CD8-positive, alpha-beta memory T cell (primary cell): ENCODE measurements at regions not wholly inside any gene's neighbourhood (a gene's known extent, or its start where the extent isn't known, plus 50 kb on each side); places are given as distances from the start of the nearest gene placed in this dataset.
A peak's percentile ranks its signal among the peaks of the same experiment; 100 is the strongest.

ENCODE experiments used
- CTCF ChIA-PET: fragments of 350-600 bp; sonication (Branson Sonifier 250); formaldehyde crosslinking; loops from one replicate; lab custom pipeline; 2021; ENCODE audit warnings: antibody characterized with exemption; lab: Charles Lee
- POLR2A ChIA-PET: fragments of 350-600 bp; sonication (Branson Sonifier 250); formaldehyde crosslinking; loops from one replicate; lab custom pipeline; 2021; ENCODE audit warnings: antibody characterized with exemption; lab: Charles Lee
- DNase-seq, 5 donors: peaks; one replicate each; pipeline versions ENCODE4 v3.0.0 to v3.0.0-alpha.2; 2020 to 2022; ENCODE audit warnings: mixed read lengths in 1 of 5
- H3K27ac ChIP-seq: one replicate; pipeline ENCODE4 v1.7.0; 2013; ENCODE audit warnings: low read depth, mild to moderate bottlenecking, low read length, moderate library complexity
- H3K27me3 ChIP-seq: 2 replicates; pipeline ENCODE4 v1.7.0; 2013; ENCODE audit warnings: low read length, mild to moderate bottlenecking; ENCODE audit not compliant: insufficient read depth, poor library complexity, severe bottlenecking
- H3K36me3 ChIP-seq: 2 replicates; pipeline ENCODE4 v1.7.0; 2013; ENCODE audit warnings: mild to moderate bottlenecking, low read length, moderate library complexity; ENCODE audit not compliant: insufficient read depth
- H3K4me1 ChIP-seq: 2 replicates; pipeline ENCODE4 v1.7.0; 2013; ENCODE audit warnings: mild to moderate bottlenecking, low read length, moderate library complexity; ENCODE audit not compliant: insufficient read depth
- H3K4me3 ChIP-seq: 2 replicates; pipeline ENCODE4 v1.7.0; 2013; ENCODE audit warnings: mild to moderate bottlenecking, low read length
- H3K9me3 ChIP-seq: 2 replicates; pipeline ENCODE4 v1.7.0; 2013; ENCODE audit warnings: mild to moderate bottlenecking, low read length
- H3K27ac Mint-ChIP-seq, 8 donors: one replicate each; pipeline ENCODE4 v1.8.0; 2020 to 2021; ENCODE audit warnings: mixed read lengths in 8 of 8, mild to moderate bottlenecking in 6 of 8, inconsistent platforms in 3 of 8, moderate library complexity in 3 of 8
- H3K27me3 Mint-ChIP-seq, 2 donors: one replicate each; pipeline ENCODE4 v1.8.0; 2020 to 2021; ENCODE audit warnings: mixed read lengths in 2 of 2, mild to moderate bottlenecking in 1 of 2, moderate library complexity in 1 of 2
- H3K36me3 Mint-ChIP-seq, 3 donors: one replicate each; pipeline ENCODE4 v1.8.0; 2020 to 2021; ENCODE audit warnings: mixed read lengths in 3 of 3, inconsistent platforms in 1 of 3, mild to moderate bottlenecking in 1 of 3
- H3K4me1 Mint-ChIP-seq, 3 donors: one replicate each; pipeline ENCODE4 v1.8.0; 2020 to 2021; ENCODE audit warnings: mixed read lengths in 3 of 3, inconsistent platforms in 1 of 3, mild to moderate bottlenecking in 1 of 3
- H3K4me3 Mint-ChIP-seq, 7 donors: one replicate each; pipeline ENCODE4 v1.8.0; 2020 to 2021; ENCODE audit warnings: mixed read lengths in 7 of 7, mild to moderate bottlenecking in 6 of 7, moderate library complexity in 4 of 7, inconsistent platforms in 2 of 7
- H3K9me3 Mint-ChIP-seq, 5 donors: one replicate each; pipeline ENCODE4 v1.8.0; 2020 to 2022; ENCODE audit warnings: mixed read lengths in 5 of 5, mild to moderate bottlenecking in 3 of 5, moderate library complexity in 2 of 5, inconsistent platforms in 1 of 5

DNA sequence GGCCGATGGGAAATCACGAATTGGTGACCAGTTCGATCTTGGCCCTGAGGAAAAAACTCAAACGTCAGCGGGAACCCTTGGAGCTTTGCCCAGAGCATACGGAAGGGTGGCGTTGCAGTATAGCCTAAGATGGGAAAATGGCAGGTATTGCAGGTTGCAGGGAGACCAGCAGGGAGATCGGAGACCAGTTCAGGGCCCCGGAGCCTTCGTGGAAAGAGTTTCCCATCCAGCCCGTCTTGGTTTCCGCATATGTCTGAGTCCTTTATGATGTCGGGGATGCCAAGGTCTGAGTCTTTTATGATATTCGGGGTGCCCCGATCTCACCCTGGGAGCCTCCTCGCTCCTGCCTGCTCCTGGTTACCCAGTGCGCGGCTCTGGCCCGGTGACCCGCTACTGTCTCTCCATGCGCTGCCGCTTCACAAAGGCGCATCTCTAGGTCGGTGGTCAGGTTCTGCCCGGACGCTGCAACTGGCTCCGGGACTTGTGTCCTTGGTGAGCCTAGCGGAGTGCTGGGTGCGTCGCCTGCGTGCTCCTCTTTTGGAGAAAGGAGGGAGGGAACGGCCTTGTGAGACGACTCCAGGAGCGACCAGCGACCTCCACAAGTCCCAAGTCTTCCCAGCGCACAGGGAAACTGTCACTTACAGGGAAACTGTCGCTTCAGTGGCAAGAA, 94.2 kb downstream of the PRKAB2 start:
- H3K27ac Mint-ChIP-seq = peak overlapping the region in 1 of 8 donors; percentile 37
- peaks cover 0 to 2% (median 0%) of the 10 kb centered on the region in 3 donors for H3K36me3 Mint-ChIP-seq
- H3K9me3 Mint-ChIP-seq = peaks cover 0 to 6% (median 2%) of the 10 kb centered on the region in 5 donors
- Histone ChIP-seq H3K4me3 (no peak overlapping the region), H3K27me3 (peaks cover 38% of the 10 kb centered on the region), H3K9me3 (no peaks in the 10 kb centered on the region), H3K36me3 (no peaks in the 10 kb centered on the region), H3K27ac (no peak overlapping the region), H3K4me1 (peaks cover 15% of the 10 kb centered on the region)
- peaks cover 84 to 89% of the 10 kb centered on the region in 2 donors for H3K27me3 Mint-ChIP-seq
- no peak for DNase-seq
- peak overlapping the region in 3 of 7 donors; percentile 5 to 22 (median 12) for H3K4me3 Mint-ChIP-seq
- ChIA-PET CTCF (no interaction called here), POLR2A (no interaction called here)
- H3K4me1 Mint-ChIP-seq = peaks cover 21 to 39% (median 29%) of the 10 kb centered on the region in 3 donors

DNA sequence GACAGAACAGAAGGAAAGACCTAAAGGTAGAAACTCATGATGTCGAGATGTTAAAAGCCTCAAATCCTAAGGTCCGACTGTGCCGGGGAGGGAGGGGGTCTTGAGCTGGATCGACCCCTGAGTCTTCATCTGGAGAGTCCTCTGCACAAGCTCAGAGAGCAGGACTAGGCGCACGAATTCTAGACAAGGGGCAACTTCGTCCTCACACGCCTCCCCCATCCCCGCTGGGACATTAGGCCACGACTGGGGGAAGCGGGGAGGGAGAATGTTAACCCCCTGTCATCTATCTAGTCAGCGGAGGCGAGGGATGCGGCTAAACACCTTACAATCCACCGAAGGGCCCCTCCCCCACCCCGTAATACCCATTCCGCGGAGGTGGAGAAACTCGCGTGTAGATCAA, 94.7 kb downstream of the PRKAB2 start:
- H3K36me3 ChIP-seq = no peaks in the 10 kb centered on the region
- Mint-ChIP-seq H3K9me3 (peaks cover 0 to 6% (median under 1%) of the 10 kb centered on the region in 5 donors), H3K36me3 (peaks cover 0 to 2% (median 0%) of the 10 kb centered on the region in 3 donors), H3K4me3 (peak overlapping the region in 3 of 7 donors; percentile 5 to 22 (median 12)), H3K27ac (peak overlapping the region in 1 of 8 donors; percentile 37), H3K4me1 (peaks cover 25 to 39% (median 34%) of the 10 kb centered on the region in 3 donors), H3K27me3 (peaks cover 85 to 89% of the 10 kb centered on the region in 2 donors)
- ChIA-PET CTCF (no interaction called here), POLR2A (no interaction called here)
- H3K4me3 ChIP-seq = no peak overlapping the region
- no peak for DNase-seq
- peaks cover 15% of the 10 kb centered on the region for H3K4me1 ChIP-seq
- no peaks in the 10 kb centered on the region for H3K9me3 ChIP-seq
- no peak overlapping the region for H3K27ac ChIP-seq
- H3K27me3 ChIP-seq = peaks cover 38% of the 10 kb centered on the region

DNA sequence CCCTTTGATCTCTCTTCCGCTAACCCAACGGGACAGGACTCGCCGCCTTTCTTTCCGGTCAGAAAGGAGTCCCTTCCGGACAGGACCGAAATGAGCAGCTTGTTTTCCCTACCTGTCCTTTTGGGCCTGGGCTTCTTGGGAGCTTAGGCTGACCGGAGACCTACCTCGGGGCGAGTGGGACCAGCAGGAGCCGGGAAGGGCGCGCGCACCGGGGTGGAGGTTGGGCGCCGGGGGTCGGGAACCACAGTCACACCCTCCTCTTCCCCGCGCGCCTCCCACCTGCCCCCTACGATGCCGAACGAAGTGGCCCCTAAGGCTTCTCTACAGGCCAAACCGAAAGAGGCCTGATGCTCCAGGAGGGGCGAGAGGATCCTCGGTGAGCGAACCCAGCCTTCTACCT, 95.2 kb downstream of the PRKAB2 start:
- Mint-ChIP-seq H3K27ac (no peak overlapping the region), H3K4me1 (peaks cover 25 to 42% (median 35%) of the 10 kb centered on the region in 3 donors), H3K4me3 (no peak overlapping the region), H3K36me3 (peaks cover 0 to 2% (median 0%) of the 10 kb centered on the region in 3 donors), H3K27me3 (peaks cover 83 to 87% of the 10 kb centered on the region in 2 donors), H3K9me3 (peaks cover 0 to 6% (median 0%) of the 10 kb centered on the region in 5 donors)
- peaks cover 39% of the 10 kb centered on the region for H3K27me3 ChIP-seq
- no peaks in the 10 kb centered on the region for H3K9me3 ChIP-seq
- POLR2A ChIA-PET = no interaction called here
- no peaks in the 10 kb centered on the region for H3K36me3 ChIP-seq
- H3K4me1 ChIP-seq = peaks cover 15% of the 10 kb centered on the region
- H3K4me3 ChIP-seq = no peak overlapping the region
- no peak overlapping the region for H3K27ac ChIP-seq
- DNase-seq = no peak
- CTCF ChIA-PET = no interaction called here

DNA sequence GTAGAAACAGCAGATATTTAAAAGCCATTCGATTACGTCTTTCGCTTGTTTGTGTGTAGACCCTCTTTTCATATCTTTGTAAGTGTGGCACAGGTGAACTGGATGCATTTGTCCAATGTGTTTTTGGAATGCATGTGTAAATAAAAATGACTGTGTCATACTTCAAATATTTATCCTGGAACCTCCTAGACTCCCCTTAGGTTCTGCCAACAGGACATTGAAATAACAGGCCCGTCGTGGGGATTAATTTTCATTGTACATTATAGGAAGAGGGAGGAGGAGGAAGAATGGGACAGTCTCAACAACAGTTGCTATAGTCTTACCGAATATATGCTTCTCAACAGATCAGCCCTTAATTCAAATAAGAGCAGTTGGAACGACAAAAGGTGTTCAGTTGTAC, 95.8 kb downstream of the PRKAB2 start:
- Mint-ChIP-seq H3K4me1 (peaks cover 25 to 43% (median 35%) of the 10 kb centered on the region in 3 donors), H3K4me3 (no peak overlapping the region), H3K27ac (no peak overlapping the region), H3K36me3 (peaks cover 0 to 2% (median 0%) of the 10 kb centered on the region in 3 donors), H3K9me3 (peaks cover 0 to 6% (median 0%) of the 10 kb centered on the region in 5 donors), H3K27me3 (peaks cover 85 to 91% of the 10 kb centered on the region in 2 donors)
- H3K4me3 ChIP-seq = no peak overlapping the region
- ChIA-PET POLR2A (no interaction called here), CTCF (no interaction called here)
- H3K4me1 ChIP-seq = peaks cover 15% of the 10 kb centered on the region
- DNase-seq = no peak
- no peak overlapping the region for H3K27ac ChIP-seq
- no peaks in the 10 kb centered on the region for H3K9me3 ChIP-seq
- H3K36me3 ChIP-seq = no peaks in the 10 kb centered on the region
- H3K27me3 ChIP-seq = peaks cover 38% of the 10 kb centered on the region

DNA sequence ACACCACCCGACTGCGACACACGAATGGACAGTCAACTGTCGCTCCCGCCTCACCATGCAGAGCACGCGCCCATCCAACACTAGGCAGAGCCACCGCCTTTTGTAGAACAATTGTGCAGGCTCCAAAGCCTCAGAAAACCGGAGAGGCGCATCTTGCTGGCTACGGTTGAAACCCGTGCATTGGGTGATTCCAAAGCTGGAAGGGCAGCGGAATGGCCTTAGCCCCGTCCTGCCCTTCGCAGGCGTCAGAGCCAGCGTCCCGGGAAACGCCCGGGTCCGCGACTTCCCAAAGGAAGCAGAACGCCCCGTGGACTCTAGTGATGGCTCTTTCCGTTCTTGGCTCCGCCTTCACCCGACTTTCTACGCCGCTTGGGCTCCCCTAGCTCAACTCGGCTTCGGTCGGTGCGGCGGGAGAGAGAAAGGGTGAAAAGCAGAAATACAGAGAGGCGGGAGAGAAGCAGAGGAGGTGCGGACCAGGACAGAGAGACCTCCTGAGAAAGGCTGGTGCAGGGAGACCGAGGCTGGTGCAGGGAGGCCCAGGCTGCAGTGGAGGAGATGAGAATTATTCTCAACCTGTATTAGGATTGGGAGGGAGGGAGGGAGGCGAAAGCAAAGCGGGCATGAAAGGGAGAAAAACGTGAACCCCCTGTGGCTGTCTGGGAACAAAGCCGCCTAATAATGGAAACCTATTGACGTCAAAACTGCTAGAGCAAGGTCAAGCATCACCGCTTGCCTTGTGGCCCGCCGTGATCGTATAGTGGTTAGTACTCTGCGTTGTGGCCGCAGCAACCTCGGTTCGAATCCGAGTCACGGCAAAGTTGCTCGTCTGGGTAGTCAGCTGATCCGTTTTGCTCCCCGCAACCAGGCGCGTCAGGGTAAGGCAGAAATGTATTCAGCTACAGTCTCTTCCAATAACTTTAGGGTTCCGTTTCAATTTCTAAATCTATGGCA, 99.5 kb downstream of the PRKAB2 start:
- CTCF ChIA-PET = no interaction called here
- H3K4me1 Mint-ChIP-seq = peaks cover 8 to 30% (median 11%) of the 10 kb centered on the region in 3 donors
- Histone ChIP-seq H3K4me3 (peak overlapping the region; percentile 28), H3K36me3 (no peaks in the 10 kb centered on the region), H3K9me3 (no peaks in the 10 kb centered on the region), H3K27me3 (peaks cover 10% of the 10 kb centered on the region), H3K27ac (no peak overlapping the region), H3K4me1 (no peaks in the 10 kb centered on the region)
- POLR2A ChIA-PET = no interaction called here
- peak overlapping the region in 2 of 8 donors; percentile 36 to 47 for H3K27ac Mint-ChIP-seq
- DNase-seq = no peak
- H3K9me3 Mint-ChIP-seq = peaks cover 0 to 3% (median 2%) of the 10 kb centered on the region in 5 donors
- peaks cover 0 to 3% (median 0%) of the 10 kb centered on the region in 3 donors for H3K36me3 Mint-ChIP-seq
- peak overlapping the region in 6 of 7 donors; percentile 12 to 89 (median 75) for H3K4me3 Mint-ChIP-seq
- H3K27me3 Mint-ChIP-seq = peaks cover 61 to 71% of the 10 kb centered on the region in 2 donors

DNA sequence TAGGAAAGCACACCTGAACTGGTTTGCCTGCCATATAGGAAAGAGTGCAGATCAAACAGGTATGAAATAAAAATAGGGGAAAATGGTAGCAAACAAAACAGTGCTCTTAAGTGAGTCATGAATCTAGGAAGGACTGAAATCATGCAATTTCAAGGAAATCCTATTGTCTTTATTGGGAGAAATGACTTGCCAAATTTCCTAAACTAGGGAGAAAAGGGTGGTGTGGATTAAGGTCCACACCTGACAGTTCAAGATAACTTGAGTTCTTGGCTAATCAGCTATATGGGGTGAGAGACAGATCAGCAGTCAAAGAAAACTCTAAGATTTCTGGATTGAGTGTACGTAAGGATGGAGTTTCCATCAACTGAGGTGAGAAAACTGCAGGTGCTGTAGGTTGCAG, 101.1 kb downstream of the PRKAB2 start:
- no peak overlapping the region for H3K4me3 ChIP-seq
- no peaks in the 10 kb centered on the region for H3K4me1 ChIP-seq
- no peaks in the 10 kb centered on the region for H3K9me3 ChIP-seq
- peaks cover 8 to 30% (median 11%) of the 10 kb centered on the region in 3 donors for H3K4me1 Mint-ChIP-seq
- no peak for DNase-seq
- H3K36me3 Mint-ChIP-seq = peaks cover 0 to 3% (median 0%) of the 10 kb centered on the region in 3 donors
- no peaks in the 10 kb centered on the region for H3K36me3 ChIP-seq
- H3K27me3 Mint-ChIP-seq = peaks cover 50 to 57% of the 10 kb centered on the region in 2 donors
- no peak overlapping the region for H3K27ac Mint-ChIP-seq
- CTCF ChIA-PET = no interaction called here
- H3K9me3 Mint-ChIP-seq = peaks cover 0 to 5% (median 3%) of the 10 kb centered on the region in 5 donors
- POLR2A ChIA-PET = no interaction called here
- H3K27me3 ChIP-seq = peaks cover 4% of the 10 kb centered on the region
- no peak overlapping the region for H3K27ac ChIP-seq
- no peak overlapping the region for H3K4me3 Mint-ChIP-seq

DNA sequence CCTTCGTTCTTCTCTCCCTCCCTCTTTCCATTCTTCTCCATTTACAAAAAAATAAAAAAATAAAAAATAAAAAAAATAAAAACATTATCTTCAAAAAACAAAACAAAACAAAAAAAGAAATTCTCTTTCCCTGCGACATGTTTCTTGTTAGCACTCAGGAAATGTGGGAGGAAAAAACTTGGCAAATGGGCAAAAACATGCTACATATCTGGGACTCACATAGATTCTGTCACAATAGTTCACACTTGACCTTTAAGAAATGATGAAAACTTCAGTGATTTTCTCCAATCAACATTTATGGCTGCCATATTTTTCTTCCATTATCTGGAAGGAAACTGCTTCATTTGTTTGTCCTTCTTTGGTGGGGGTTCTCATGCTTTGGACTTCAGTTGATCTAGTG, 109.3 kb downstream of the PRKAB2 start:
- H3K4me1 Mint-ChIP-seq = no peaks in the 10 kb centered on the region
- Histone ChIP-seq H3K36me3 (no peaks in the 10 kb centered on the region), H3K4me1 (no peaks in the 10 kb centered on the region), H3K27ac (no peak overlapping the region), H3K4me3 (no peak overlapping the region), H3K27me3 (no peaks in the 10 kb centered on the region), H3K9me3 (no peaks in the 10 kb centered on the region)
- peaks cover 0 to 14% (median 2%) of the 10 kb centered on the region in 5 donors for H3K9me3 Mint-ChIP-seq
- no peak overlapping the region for H3K27ac Mint-ChIP-seq
- peaks cover 0 to 6% (median 0%) of the 10 kb centered on the region in 3 donors for H3K36me3 Mint-ChIP-seq
- no peak for DNase-seq
- H3K4me3 Mint-ChIP-seq = no peak overlapping the region
- peaks cover 17 to 23% of the 10 kb centered on the region in 2 donors for H3K27me3 Mint-ChIP-seq
- ChIA-PET POLR2A (interaction anchor here (0.7 kb wide), 1 partner anchor 108 kb away, joined by 4 read pairs; no protein-coding TSS in a partner anchor), CTCF (no interaction called here)
